Esophagus muscularis mucosa (tissue), 4 donors: ENCODE measurements at regions not wholly inside any gene's neighbourhood (a gene's known extent, or its start where the extent isn't known, plus 50 kb on each side); places are given as distances from the start of the nearest gene placed in this dataset.

Source experiments
- CTCF ChIP-seq, 3 experiments: fragments of 200-600 bp in 2 of 3; fragments of 450-650 bp in 1 of 3; sonication (generic) in 2 of 3; IDR thresholded peaks; one replicate each; pipeline ENCODE4 v1.5.1; 2017 to 2019; ENCODE audit warnings: antibody characterized with exemption in 3 of 3, mild to moderate bottlenecking in 2 of 3, moderate library complexity in 1 of 3
- EP300 ChIP-seq: sonication (generic); formaldehyde crosslinking; IDR thresholded peaks from one replicate; pipeline ENCODE4 v1.6.1; 2017; ENCODE audit warnings: antibody characterized with exemption
- POLR2A ChIP-seq: fragments of 450-650 bp; IDR thresholded peaks from one replicate; pipeline ENCODE4 v1.6.1; 2017; ENCODE audit warnings: antibody characterized with exemption, moderate library complexity, mild to moderate bottlenecking, low read depth

- TF ChIP-seq CTCF (IDR thresholded peaks at IDR 0.05) (no peak), POLR2A (no peak), EP300 (no peak)
These were observed 58.8 kb upstream of the ARHGAP36 start for GRCh38 chrX:130999360-130999759.
